C4-2B (cell line): ENCODE measurements at regions not wholly inside any gene's neighbourhood (a gene's known extent, or its start where the extent isn't known, plus 50 kb on each side); places are given as distances from the start of the nearest gene placed in this dataset.

ENCODE experiments used
- ZFX ChIP-seq: fragments of 450-650 bp; IDR thresholded peaks from 2 replicates; pipeline ENCODE4 v1.6.1; 2017
- TF ChIP-seq, protein P1 (sequence below): fragments of 450-650 bp; conservative IDR thresholded peaks from 2 replicates; pipeline ENCODE4 v1.5.1; 2017; ENCODE audit warnings: mild to moderate bottlenecking

DNA sequence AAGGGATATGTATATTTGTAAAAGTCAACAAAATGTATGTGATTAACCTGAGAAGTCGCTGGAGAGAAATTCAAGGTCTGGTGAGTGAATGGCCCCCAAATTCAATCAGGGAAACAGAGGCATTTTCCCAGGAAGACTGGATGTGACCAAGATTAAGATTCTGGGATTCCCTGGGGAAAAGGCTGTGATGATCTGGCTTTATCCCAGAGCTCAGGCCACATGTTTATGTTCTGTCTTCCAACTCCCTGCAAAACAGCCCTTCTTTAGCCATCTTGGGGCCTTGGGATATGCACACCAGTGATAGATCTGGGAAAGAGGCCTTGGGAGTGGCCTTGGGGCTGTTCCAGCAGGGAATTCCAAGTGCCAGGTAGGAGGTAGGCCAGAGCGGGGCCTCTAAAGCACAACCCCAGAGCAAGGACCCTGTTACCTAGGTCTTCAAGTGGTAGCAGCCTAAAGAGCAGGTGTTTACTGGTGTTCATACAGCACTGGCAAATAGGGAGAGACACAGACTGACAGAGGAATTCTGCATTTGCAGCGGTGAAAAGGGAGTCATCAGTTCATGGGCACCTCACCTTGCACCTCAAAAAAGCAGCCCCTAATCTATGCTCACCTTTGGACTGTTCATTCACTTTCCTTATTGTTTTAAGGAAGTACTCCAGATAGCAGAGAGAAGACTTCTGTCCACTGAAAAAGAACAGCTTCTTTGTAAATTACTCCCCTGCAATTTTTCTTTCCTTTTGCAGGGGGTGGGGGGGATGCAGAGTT lies 312.4 kb downstream of the BUD13 start:
- TF ChIP-seq, protein P1, sequence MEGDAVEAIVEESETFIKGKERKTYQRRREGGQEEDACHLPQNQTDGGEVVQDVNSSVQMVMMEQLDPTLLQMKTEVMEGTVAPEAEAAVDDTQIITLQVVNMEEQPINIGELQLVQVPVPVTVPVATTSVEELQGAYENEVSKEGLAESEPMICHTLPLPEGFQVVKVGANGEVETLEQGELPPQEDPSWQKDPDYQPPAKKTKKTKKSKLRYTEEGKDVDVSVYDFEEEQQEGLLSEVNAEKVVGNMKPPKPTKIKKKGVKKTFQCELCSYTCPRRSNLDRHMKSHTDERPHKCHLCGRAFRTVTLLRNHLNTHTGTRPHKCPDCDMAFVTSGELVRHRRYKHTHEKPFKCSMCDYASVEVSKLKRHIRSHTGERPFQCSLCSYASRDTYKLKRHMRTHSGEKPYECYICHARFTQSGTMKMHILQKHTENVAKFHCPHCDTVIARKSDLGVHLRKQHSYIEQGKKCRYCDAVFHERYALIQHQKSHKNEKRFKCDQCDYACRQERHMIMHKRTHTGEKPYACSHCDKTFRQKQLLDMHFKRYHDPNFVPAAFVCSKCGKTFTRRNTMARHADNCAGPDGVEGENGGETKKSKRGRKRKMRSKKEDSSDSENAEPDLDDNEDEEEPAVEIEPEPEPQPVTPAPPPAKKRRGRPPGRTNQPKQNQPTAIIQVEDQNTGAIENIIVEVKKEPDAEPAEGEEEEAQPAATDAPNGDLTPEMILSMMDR: no peak
- TF ChIP-seq ZFX: no peak
